ENCODE measurements at regions not wholly inside any gene's neighbourhood (a gene's known extent, or its start where the extent isn't known, plus 50 kb on each side); places are given as distances from the start of the nearest gene placed in this dataset.

DNA sequence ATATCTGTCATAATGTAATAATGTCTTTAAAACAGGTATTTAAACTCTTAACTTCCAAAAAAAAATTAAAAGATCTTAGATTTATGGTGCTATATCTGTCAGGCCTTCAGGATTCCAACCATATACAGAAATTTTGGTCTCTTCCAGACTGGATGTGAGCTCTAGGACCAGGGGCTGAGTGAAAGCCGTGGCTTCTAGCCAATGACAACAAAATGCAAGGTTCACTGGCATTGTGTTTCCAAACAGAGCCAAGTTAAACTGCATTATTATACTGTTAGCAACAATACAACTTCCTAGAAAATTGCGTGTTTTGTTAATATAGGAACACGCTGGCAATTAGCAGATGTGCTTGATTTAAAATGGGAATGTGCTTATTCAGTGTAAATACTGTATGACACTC, 809.8 kb upstream of the SOX11 start:
- H3K27me3 ChIP-seq (replicated peaks) = no peaks in the 10 kb centered on the region
- no peaks in the 10 kb centered on the region for H3K4me1 ChIP-seq (replicated peaks)
- no peaks in the 10 kb centered on the region; the same call in 1 of the 2 replicates for H3K9me3 ChIP-seq (replicated peaks)
- H3K36me3 ChIP-seq = no peaks in the 10 kb centered on the region
- H3K4me3 ChIP-seq = no peak overlapping the region
- no peak overlapping the region for H3K27ac ChIP-seq
- no peak for DNase-seq (ENCODE audit: low read depth in 1 of 2, low spot score in 2 of 2)

DNA sequence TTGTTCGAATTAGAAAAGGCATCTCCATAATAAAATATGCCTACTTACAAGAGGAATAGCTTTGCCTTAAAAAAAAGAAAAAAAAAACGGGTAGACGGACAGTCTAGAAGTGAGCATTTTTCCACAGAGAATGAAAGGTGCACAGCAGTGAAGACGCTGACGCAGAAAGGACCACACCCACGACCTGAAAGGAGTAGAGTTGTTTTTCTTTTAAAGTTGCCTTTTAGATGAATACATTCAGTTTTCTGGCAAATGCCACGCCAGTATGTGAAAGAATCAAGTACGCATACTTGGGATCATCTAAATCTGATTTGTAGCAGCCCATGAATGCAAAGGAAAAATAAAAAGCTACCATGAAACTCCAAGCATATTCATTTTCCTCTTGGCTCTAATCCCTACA, 809.2 kb upstream of the SOX11 start:
- Histone ChIP-seq H3K4me3 (no peak overlapping the region), H3K4me1 (replicated peaks) (no peaks in the 10 kb centered on the region), H3K9me3 (replicated peaks) (no peaks in the 10 kb centered on the region; the same call in 1 of the 2 replicates), H3K27ac (no peak overlapping the region), H3K36me3 (no peaks in the 10 kb centered on the region), H3K27me3 (replicated peaks) (no peaks in the 10 kb centered on the region)
- DNase-seq (ENCODE audit: low read depth in 1 of 2, low spot score in 2 of 2) = no peak

DNA sequence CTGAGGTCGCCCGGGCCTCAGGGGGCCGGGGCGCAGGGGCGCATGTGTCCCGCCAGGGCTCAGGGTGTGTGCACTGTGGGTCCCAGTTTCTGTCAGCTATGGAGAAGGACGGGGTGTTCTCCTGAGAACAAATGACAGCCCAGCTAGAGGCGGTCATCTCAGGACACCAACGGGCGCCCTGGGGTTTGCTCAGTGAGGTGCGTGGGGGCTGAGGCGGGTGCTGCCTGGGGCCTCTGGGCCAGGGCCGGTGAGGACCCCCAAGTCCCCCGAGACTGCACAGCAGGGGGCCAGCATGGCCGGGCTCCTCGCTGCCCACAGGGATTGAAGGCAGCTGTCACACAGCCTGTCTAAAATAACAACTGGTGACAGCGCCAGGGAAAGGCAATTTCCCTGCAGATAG, 808.8 kb upstream of the SOX11 start:
- H3K4me3 ChIP-seq = no peak overlapping the region
- H3K36me3 ChIP-seq = no peaks in the 10 kb centered on the region
- H3K9me3 ChIP-seq (replicated peaks) = no peaks in the 10 kb centered on the region; the same call in 1 of the 2 replicates
- H3K4me1 ChIP-seq (replicated peaks) = no peaks in the 10 kb centered on the region
- H3K27me3 ChIP-seq (replicated peaks) = no peaks in the 10 kb centered on the region
- DNase-seq (ENCODE audit: low read depth in 1 of 2, low spot score in 2 of 2) = no peak
- H3K27ac ChIP-seq = no peak overlapping the region

DNA sequence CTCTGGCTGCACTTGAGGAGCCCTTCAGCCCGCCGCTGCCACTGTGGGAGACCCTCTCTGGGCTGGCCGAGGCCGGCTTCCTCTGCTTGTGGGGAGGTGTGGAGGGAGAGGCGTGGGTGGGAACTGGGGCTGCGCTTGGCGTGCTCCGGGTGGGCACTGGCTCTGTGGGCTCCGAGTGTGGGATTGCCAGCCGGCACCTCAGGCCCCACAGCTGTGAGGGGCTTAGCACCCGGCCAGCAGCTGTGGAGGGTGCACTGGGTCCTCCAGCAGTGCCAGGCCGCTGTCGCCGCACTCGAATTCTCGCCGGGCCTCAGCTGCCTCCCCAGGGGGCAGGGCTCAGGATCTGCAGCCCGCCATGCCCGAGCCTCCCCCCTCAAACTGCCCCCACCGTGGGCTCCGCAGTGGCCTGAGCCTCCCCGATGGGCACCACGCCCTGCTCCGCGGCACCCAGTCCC, 808.0 kb upstream of the SOX11 start:
- H3K9me3 ChIP-seq (replicated peaks) = no peaks in the 10 kb centered on the region; the same call in 1 of the 2 replicates
- no peaks in the 10 kb centered on the region for H3K4me1 ChIP-seq (replicated peaks)
- DNase-seq (ENCODE audit: low read depth in 1 of 2, low spot score in 2 of 2) = no peak
- H3K4me3 ChIP-seq = no peak overlapping the region
- H3K36me3 ChIP-seq = no peaks in the 10 kb centered on the region
- H3K27ac ChIP-seq = no peak overlapping the region
- H3K27me3 ChIP-seq (replicated peaks) = no peaks in the 10 kb centered on the region

DNA sequence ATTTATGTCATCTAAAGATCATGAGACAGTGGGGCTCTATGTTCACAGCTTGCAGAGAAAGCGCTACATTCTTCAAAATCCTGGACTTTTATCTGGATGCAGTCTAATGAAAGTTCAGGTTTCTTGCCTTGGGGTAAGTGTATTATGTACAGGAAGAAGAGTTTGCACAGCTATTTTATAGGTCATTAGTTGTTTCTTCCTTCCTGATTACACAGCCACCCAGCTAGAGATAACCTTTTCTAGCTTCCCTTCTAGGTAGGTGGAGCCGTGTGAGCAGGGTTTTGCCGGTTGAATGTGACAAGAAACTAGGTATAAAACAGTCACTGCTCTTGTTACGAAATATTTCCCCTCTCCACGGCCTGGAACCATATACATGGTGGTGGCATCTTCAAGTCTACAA, 800.8 kb upstream of the SOX11 start:
- Histone ChIP-seq H3K4me1 (replicated peaks) (no peaks in the 10 kb centered on the region), H3K9me3 (replicated peaks) (peaks cover 5% of the 10 kb centered on the region), H3K36me3 (no peaks in the 10 kb centered on the region), H3K27me3 (replicated peaks) (no peaks in the 10 kb centered on the region), H3K4me3 (no peak overlapping the region), H3K27ac (no peak overlapping the region)
- no peak for DNase-seq (ENCODE audit: low read depth in 1 of 2, low spot score in 2 of 2)

DNA sequence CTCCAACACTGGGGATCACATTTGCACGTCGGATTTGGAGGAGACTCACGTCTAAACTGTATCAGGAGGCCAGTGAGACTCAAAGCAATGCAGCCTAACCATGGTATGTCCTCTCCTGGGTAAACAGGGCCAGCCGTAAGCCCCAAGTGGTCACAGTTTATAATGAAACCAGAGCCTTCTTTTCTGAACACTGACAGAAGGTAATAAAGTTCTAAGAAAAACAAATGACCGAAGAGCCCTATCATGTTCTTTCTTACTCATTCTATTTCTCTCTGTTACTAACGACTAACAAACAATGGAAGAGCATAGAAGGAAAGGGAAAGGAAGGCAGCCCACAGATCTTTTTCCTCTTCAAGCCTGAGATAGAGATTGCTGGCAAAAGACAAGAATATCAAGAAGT, 796.8 kb upstream of the SOX11 start:
- Histone ChIP-seq H3K27me3 (replicated peaks) (no peaks in the 10 kb centered on the region), H3K4me3 (no peak overlapping the region), H3K9me3 (replicated peaks) (peaks cover 5% of the 10 kb centered on the region), H3K4me1 (replicated peaks) (no peaks in the 10 kb centered on the region), H3K27ac (no peak overlapping the region), H3K36me3 (no peaks in the 10 kb centered on the region)
- no peak for DNase-seq (ENCODE audit: low read depth in 1 of 2, low spot score in 2 of 2)

DNA sequence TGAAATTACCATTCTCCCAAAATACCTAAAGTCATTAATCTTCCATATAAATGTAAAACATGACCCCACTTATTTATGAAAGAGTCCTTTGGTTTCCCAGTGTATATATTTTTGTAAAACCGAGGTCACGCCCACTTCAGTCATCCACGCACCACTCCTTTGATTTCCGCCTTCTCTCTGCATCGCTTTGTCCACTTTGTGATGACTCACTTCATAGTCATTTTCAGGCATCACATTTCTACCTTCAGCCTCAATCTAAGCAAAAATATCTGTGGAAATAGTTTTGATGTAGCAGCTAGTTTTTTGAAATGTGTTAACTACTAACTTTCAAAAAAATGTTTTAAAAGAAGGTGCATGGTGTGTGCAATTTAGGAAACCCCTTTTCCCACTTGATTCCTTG, 793.5 kb upstream of the SOX11 start:
- H3K27ac ChIP-seq = no peak overlapping the region
- no peaks in the 10 kb centered on the region for H3K27me3 ChIP-seq (replicated peaks)
- DNase-seq (ENCODE audit: low read depth in 1 of 2, low spot score in 2 of 2) = no peak
- H3K4me3 ChIP-seq = no peak overlapping the region
- H3K4me1 ChIP-seq (replicated peaks) = no peaks in the 10 kb centered on the region
- H3K36me3 ChIP-seq = no peaks in the 10 kb centered on the region
- H3K9me3 ChIP-seq (replicated peaks) = peaks cover 4% of the 10 kb centered on the region

DNA sequence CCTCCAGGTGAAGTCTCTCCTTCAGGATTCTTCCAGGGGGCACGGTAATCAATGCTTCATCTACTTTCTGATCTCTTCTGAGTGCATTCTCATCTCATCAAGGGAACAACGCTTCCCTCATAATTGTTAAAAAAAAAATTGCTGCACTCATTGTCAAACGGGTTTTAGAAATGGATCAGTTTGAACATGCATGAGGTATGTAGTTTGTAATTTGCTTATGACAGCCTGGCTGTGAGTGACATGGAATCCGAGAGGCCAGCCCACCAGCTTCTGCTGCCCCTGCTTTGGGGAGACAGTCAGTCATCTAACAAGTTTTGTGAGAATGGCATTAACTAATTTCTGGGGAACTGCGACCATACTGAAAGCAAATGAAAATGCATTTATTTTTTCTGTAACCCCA, 791.9 kb upstream of the SOX11 start:
- no peak overlapping the region for H3K27ac ChIP-seq
- no peaks in the 10 kb centered on the region for H3K36me3 ChIP-seq
- H3K9me3 ChIP-seq (replicated peaks) = peaks cover 3% of the 10 kb centered on the region; the same call in 1 of the 2 replicates
- H3K27me3 ChIP-seq (replicated peaks) = no peaks in the 10 kb centered on the region
- H3K4me1 ChIP-seq (replicated peaks) = no peaks in the 10 kb centered on the region
- no peak for DNase-seq (ENCODE audit: low read depth in 1 of 2, low spot score in 2 of 2)
- H3K4me3 ChIP-seq = no peak overlapping the region

DNA sequence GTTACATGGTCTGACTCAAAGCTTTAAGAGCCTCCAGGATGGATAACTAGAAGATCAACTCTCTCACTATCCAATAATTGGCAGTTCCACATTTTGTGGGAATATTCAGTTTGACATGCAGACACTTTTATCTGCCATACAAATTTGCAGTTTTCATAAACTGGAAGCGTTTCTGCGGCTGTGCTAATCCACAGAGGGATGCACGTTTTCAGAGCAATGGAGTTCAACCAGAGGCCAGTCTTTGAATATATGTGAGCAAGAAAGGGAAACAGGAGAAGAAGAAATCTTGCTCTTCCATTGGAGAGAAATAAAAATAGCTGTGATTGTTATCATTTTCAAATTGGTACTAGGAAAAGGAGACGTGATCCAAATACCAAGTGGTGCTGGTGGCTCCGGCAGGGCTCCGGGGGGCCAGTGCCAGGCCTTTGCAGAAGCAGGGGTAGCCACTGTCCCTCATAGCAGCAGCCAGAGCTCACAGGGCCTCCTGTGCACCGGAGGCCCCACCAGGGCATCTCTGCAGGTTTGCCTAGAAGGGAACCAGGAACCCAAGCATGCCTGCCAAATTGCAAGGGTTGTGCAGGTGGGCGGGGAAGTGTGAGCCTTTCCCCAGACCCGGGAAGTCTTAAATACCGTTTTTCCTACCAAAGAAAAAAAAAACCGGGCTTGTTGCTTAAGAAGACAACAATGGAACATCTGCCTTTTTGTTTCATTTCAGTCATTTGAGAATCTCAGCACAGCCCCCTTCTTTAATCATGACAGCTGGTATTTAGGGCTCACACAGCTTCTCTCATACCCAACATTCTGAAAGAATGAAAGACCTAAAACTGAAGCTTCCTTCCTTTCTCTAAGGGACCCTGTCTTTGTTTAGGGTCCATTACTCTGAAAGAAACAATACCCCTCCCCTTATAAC, 791.1 kb upstream of the SOX11 start:
- no peak for DNase-seq (ENCODE audit: low read depth in 1 of 2, low spot score in 2 of 2)
- H3K36me3 ChIP-seq = no peaks in the 10 kb centered on the region
- no peaks in the 10 kb centered on the region for H3K27me3 ChIP-seq (replicated peaks)
- no peaks in the 10 kb centered on the region for H3K4me1 ChIP-seq (replicated peaks)
- no peak overlapping the region for H3K4me3 ChIP-seq
- H3K27ac ChIP-seq = no peak overlapping the region
- H3K9me3 ChIP-seq (replicated peaks) = peaks cover 3% of the 10 kb centered on the region; the same call in 1 of the 2 replicates

DNA sequence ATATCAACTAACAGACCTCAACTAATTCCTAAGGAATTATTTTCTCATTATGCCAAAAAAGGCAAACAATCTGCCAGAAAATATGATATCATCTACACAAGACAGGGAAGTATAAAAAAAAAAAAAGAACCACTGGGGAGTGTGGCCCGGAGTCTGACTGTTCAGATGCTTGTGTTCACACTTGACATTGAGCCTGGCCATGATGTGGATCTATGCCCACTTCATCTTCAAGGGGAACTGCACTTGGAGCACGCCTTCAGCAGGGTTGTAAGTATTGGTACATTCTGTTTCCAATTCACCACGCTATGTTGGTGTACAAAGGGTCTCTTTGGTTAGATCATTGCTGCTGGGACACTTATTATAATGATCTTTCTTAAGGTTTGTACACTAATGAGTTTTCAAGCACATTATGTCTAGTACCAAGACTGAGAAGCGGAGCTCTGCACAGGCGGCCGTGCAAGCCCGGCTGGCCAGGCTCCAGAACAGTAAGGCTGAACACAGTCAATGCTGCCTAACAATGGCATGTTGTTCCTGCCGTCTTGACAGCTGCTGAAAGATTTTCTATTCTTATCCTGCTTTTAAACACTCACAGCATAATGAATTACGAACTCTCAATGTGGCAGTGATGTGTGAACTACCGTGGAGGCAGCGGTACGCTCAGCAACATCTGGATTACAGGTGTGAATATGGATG, 788.4 kb upstream of the SOX11 start:
- no peaks in the 10 kb centered on the region for H3K4me1 ChIP-seq (replicated peaks)
- no peaks in the 10 kb centered on the region for H3K27me3 ChIP-seq (replicated peaks)
- H3K4me3 ChIP-seq = no peak overlapping the region
- DNase-seq (ENCODE audit: low read depth in 1 of 2, low spot score in 2 of 2) = no peak
- H3K9me3 ChIP-seq (replicated peaks) = peaks cover 5% of the 10 kb centered on the region; the same call in 1 of the 2 replicates
- no peaks in the 10 kb centered on the region for H3K36me3 ChIP-seq
- H3K27ac ChIP-seq = no peak overlapping the region

DNA sequence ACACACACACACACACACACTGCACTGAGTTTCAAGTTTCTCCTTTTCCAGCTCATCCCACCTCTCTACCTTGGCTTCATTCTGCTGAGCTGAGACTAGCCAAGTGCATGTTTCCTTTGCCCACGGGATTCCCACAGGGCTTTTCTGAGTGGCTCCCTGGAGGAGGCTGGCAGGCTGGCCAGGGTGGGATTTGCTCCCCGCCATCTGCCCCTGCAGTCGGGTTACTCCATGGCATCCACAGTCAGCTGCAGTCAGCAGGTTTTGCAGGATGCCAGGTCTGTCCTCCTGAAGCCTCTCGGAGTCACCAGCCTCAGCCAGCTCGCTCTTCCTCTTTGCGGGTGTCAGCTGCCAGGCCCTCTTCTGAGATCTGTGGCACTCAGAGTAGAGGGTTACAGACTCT, 783.7 kb upstream of the SOX11 start:
- DNase-seq (ENCODE audit: low read depth in 1 of 2, low spot score in 2 of 2) = no peak
- Histone ChIP-seq H3K4me3 (no peak overlapping the region), H3K36me3 (no peaks in the 10 kb centered on the region), H3K27me3 (replicated peaks) (no peaks in the 10 kb centered on the region), H3K9me3 (replicated peaks) (peaks cover 2% of the 10 kb centered on the region; the same call in 1 of the 2 replicates), H3K27ac (no peak overlapping the region), H3K4me1 (replicated peaks) (no peaks in the 10 kb centered on the region)

DNA sequence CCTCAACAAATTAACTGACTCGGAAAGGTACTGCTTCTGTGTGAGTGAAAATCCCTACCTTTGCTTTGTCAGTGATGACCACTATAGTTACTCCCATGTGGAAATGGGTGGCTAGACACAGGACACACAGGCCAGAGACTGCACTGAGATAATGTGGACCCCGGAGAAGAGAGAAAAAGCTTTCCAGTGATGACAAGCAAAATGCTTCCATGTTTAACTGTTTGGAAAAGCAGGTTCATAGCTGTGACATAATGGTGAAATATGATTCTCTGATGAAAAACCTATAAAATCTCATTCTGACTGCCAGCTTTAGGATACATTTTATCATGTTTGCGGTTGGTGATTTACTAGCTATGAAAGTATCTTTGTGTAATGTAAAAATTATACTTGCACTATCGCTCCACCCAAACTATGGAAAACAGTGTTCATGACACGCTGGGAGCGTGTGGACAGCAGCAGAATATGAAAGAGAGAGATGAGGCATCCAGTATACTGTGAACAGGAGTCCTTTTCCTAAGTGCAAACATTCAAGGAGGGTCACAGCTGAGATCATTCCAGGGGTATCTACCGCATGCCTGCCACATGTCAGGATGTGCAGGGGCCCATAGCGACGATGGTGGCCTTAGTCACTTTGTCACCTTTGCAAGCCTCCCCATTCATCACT, 782.7 kb upstream of the SOX11 start:
- Histone ChIP-seq H3K9me3 (replicated peaks) (peaks cover 2% of the 10 kb centered on the region; the same call in 1 of the 2 replicates), H3K4me1 (replicated peaks) (no peaks in the 10 kb centered on the region), H3K36me3 (no peaks in the 10 kb centered on the region), H3K27ac (no peak overlapping the region), H3K4me3 (no peak overlapping the region), H3K27me3 (replicated peaks) (no peaks in the 10 kb centered on the region)
- DNase-seq (ENCODE audit: low read depth in 1 of 2, low spot score in 2 of 2) = no peak

DNA sequence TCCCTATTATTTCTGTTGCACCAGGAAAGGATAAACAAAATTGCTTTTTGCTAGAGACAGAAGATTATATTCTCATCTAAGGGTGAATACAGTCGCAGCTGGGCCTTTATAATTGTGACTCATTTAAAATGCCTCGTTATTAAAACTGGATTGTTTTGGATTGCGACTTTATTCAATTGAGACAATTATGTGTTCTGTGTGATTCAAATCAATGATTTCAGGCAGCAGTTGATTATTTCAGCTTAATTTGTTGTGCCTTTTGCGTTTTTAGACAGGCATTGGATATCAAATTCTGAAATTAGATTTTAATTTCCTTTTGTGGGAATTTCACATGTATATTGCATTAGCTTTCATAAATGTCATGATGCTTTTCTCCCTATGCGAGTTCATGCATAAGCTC, 778.1 kb upstream of the SOX11 start:
- H3K27ac ChIP-seq = no peak overlapping the region
- H3K4me3 ChIP-seq = no peak overlapping the region
- peaks cover 7% of the 10 kb centered on the region; the same call in 1 of the 2 replicates for H3K9me3 ChIP-seq (replicated peaks)
- H3K4me1 ChIP-seq (replicated peaks) = no peaks in the 10 kb centered on the region
- no peak for DNase-seq (ENCODE audit: low read depth in 1 of 2, low spot score in 2 of 2)
- no peaks in the 10 kb centered on the region for H3K27me3 ChIP-seq (replicated peaks)
- no peaks in the 10 kb centered on the region for H3K36me3 ChIP-seq

DNA sequence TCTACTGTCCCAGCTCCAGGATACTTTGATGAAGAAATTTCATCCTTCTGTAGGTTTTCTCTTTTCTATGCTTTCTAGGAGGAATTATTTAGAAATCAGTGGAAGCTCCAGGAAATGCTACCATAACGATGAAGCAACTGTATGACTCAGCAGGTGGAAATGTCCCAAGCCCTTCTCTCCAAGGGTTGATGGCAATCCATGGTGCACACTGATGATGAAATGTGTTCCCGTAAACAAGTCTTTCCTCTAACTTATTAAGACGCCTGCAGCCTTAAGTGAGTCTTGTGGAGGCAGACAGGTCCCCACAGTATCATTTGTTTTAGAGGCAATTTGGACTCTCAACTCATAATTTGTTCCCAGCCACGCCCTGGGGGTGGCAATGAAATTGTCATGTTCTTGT, 777.6 kb upstream of the SOX11 start:
- no peak for DNase-seq (ENCODE audit: low read depth in 1 of 2, low spot score in 2 of 2)
- Histone ChIP-seq H3K4me3 (no peak overlapping the region), H3K4me1 (replicated peaks) (no peaks in the 10 kb centered on the region), H3K9me3 (replicated peaks) (peaks cover 7% of the 10 kb centered on the region; the same call in 1 of the 2 replicates), H3K27ac (no peak overlapping the region), H3K27me3 (replicated peaks) (no peaks in the 10 kb centered on the region), H3K36me3 (no peaks in the 10 kb centered on the region)

All from SJSA1 (cell line).